Panc1 (cell line): ENCODE measurements at regions not wholly inside any gene's neighbourhood (a gene's known extent, or its start where the extent isn't known, plus 50 kb on each side); places are given as distances from the start of the nearest gene placed in this dataset.

Experiments used
- ATAC-seq: fragments of 200-7000 bp; cut with Tn5 transposase; 2 replicates; pipeline ENCODE4 v1.9.1; 2020; ENCODE audit warnings: mild to moderate bottlenecking, moderate library complexity
- BruUV-seq: library from RNA; stranded (reverse); fragments of 400-500 nt; replicated peaks from 2 replicates; lab custom pipeline; 2021; lab: Mats Ljungman, UMichigan
- CTCF ChIA-PET: fragments of 300-600 bp; sonication (Branson Sonifier 250); formaldehyde crosslinking; loops from one replicate; lab custom pipeline; 2022; ENCODE audit warnings: antibody characterized with exemption; lab: Charles Lee
- POLR2A ChIA-PET: fragments of 300-600 bp; sonication (Branson Sonifier 250); formaldehyde crosslinking; loops from one replicate; lab custom pipeline; 2022; ENCODE audit warnings: antibody characterized with exemption; lab: Charles Lee
- DNase-seq: peaks from one replicate; pipeline ENCODE4 v3.0.0-alpha.2; 2010; ENCODE audit warnings: low read depth, low spot score
- H3K27ac ChIP-seq: 2 replicates; pipeline ENCODE4 v1.5.1; 2011; ENCODE audit warnings: mild to moderate bottlenecking, low read length, inconsistent platforms
- H3K27me3 ChIP-seq: fragments of 200-500 bp; sonication (Bioruptor generic); 2 replicates; pipeline ENCODE4 v1.6.0; 2014; ENCODE audit warnings: low read length, inconsistent platforms; ENCODE audit not compliant: control insufficient read depth, insufficient read depth
- H3K36me3 ChIP-seq: fragments of 200-500 bp; sonication (Bioruptor generic); 2 replicates; pipeline ENCODE4 v1.5.1; 2014; ENCODE audit warnings: inconsistent platforms, mild to moderate bottlenecking, low read length, moderate library complexity; ENCODE audit not compliant: control insufficient read depth, insufficient read depth
- H3K4me1 ChIP-seq: 2 replicates; pipeline ENCODE4 v1.5.1; 2011; ENCODE audit warnings: inconsistent platforms, mild to moderate bottlenecking, low read length, moderate library complexity; ENCODE audit not compliant: control insufficient read depth, insufficient read depth
- H3K4me3 ChIP-seq, 2 experiments: 2 replicates each; pipeline ENCODE4 v1.5.1; 2011 to 2012; ENCODE audit warnings: low read depth in 2 of 2, low read length in 2 of 2, mild to moderate bottlenecking in 2 of 2, inconsistent platforms in 1 of 2, moderate library complexity in 1 of 2
- H3K9me3 ChIP-seq: fragments of 200-500 bp; sonication (Bioruptor generic); 2 replicates; pipeline ENCODE4 v1.5.1; 2014; ENCODE audit warnings: low read depth, mild to moderate bottlenecking, inconsistent platforms, low read length, moderate library complexity; ENCODE audit not compliant: control insufficient read depth, insufficient read depth
- POLR2AphosphoS5 ChIP-seq: IDR thresholded peaks from 2 replicates; pipeline ENCODE4 v1.6.1; 2012; ENCODE audit warnings: mild to moderate bottlenecking, low read depth, low read length, moderate library complexity
- SIN3A ChIP-seq: IDR thresholded peaks from 2 replicates; pipeline ENCODE4 v1.6.1; 2012; ENCODE audit warnings: low read depth, mild to moderate bottlenecking, low read length, moderate library complexity, borderline replicate concordance; ENCODE audit not compliant: insufficient read depth
- TCF7L2 ChIP-seq: IDR thresholded peaks from 2 replicates; pipeline ENCODE4 v1.6.1; 2011; ENCODE audit warnings: mild to moderate bottlenecking, low read depth, low read length, inconsistent platforms
- in situ Hi-C: cut with HindIII; loops from 2 replicates; pipeline ENCODE4 v1.10.0; 2016; ENCODE audit warnings: low sequenced_read_pairs, low pct_unique_long_range_greater_than_20kb
- intact Hi-C: fragments of 100-400 bp; cut with micrococcal nuclease; formaldehyde crosslinking; loops from one replicate; pipeline ENCODE4 v1.10.0; 2022; ENCODE audit not compliant: unreplicated experiment
- TF ChIP-seq, protein P1 (sequence below), 2 experiments: IDR thresholded peaks; 2 replicates each; pipeline ENCODE4 v1.6.1; 2011 to 2012; ENCODE audit warnings: low read depth in 2 of 2, control low read depth in 1 of 2, low read length in 1 of 2, mild to moderate bottlenecking in 1 of 2, moderate library complexity in 1 of 2; ENCODE audit not compliant: insufficient read depth in 1 of 2
- TF ChIP-seq, protein P2 (sequence below): fragments of 450-650 bp; IDR thresholded peaks from 2 replicates; pipeline ENCODE4 v1.5.1; 2017; ENCODE audit warnings: mild to moderate bottlenecking

DNA sequence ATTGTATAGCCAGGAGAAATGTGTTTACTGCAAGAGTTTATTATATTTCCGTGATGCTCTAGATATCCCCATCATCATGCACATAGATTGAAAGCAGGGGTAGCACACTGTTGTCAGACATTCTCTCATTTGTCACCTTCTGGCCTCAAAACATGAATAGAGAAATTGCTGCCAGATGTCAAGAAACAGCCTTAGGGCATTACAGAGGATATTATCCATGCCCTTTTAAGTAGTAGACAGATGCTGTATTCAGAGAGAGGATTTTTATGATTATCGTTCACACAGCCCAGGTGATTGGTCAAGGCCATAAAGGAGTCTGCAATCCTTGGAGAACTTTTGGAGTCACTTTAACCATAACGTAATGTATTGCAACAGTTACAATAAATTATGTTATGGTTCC lies 1961.5 kb upstream of the TENM3 start:
- H3K9me3 ChIP-seq, result no peaks in the 10 kb centered on the region
- intact Hi-C loops, result no loop called here
- DNase-seq (no peak), ATAC-seq (no peak)
- no peak for TF ChIP-seq TCF7L2
- TF ChIP-seq, protein P1, sequence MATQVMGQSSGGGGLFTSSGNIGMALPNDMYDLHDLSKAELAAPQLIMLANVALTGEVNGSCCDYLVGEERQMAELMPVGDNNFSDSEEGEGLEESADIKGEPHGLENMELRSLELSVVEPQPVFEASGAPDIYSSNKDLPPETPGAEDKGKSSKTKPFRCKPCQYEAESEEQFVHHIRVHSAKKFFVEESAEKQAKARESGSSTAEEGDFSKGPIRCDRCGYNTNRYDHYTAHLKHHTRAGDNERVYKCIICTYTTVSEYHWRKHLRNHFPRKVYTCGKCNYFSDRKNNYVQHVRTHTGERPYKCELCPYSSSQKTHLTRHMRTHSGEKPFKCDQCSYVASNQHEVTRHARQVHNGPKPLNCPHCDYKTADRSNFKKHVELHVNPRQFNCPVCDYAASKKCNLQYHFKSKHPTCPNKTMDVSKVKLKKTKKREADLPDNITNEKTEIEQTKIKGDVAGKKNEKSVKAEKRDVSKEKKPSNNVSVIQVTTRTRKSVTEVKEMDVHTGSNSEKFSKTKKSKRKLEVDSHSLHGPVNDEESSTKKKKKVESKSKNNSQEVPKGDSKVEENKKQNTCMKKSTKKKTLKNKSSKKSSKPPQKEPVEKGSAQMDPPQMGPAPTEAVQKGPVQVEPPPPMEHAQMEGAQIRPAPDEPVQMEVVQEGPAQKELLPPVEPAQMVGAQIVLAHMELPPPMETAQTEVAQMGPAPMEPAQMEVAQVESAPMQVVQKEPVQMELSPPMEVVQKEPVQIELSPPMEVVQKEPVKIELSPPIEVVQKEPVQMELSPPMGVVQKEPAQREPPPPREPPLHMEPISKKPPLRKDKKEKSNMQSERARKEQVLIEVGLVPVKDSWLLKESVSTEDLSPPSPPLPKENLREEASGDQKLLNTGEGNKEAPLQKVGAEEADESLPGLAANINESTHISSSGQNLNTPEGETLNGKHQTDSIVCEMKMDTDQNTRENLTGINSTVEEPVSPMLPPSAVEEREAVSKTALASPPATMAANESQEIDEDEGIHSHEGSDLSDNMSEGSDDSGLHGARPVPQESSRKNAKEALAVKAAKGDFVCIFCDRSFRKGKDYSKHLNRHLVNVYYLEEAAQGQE (IDR thresholded peaks at IDR 0.05; ENCODE audit: insufficient read depth in 1 of 2, low read depth in 2 of 2, low read length in 1 of 2), result no peak
- TF ChIP-seq SIN3A, result no peak
- TF ChIP-seq, protein P2, sequence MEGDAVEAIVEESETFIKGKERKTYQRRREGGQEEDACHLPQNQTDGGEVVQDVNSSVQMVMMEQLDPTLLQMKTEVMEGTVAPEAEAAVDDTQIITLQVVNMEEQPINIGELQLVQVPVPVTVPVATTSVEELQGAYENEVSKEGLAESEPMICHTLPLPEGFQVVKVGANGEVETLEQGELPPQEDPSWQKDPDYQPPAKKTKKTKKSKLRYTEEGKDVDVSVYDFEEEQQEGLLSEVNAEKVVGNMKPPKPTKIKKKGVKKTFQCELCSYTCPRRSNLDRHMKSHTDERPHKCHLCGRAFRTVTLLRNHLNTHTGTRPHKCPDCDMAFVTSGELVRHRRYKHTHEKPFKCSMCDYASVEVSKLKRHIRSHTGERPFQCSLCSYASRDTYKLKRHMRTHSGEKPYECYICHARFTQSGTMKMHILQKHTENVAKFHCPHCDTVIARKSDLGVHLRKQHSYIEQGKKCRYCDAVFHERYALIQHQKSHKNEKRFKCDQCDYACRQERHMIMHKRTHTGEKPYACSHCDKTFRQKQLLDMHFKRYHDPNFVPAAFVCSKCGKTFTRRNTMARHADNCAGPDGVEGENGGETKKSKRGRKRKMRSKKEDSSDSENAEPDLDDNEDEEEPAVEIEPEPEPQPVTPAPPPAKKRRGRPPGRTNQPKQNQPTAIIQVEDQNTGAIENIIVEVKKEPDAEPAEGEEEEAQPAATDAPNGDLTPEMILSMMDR, result no peak
- no peak for TF ChIP-seq POLR2AphosphoS5
- no peaks in the 10 kb centered on the region for H3K4me1 ChIP-seq
- H3K27ac ChIP-seq, result no peak overlapping the region
- POLR2A ChIA-PET, result no interaction called here
- CTCF ChIA-PET, result no interaction called here
- H3K27me3 ChIP-seq, result no peaks in the 10 kb centered on the region
- H3K4me3 ChIP-seq, result no peak overlapping the region
- BruUV-seq, result no TSS peak
- in situ Hi-C loops, result no loop called here
- H3K36me3 ChIP-seq, result no peaks in the 10 kb centered on the region

DNA sequence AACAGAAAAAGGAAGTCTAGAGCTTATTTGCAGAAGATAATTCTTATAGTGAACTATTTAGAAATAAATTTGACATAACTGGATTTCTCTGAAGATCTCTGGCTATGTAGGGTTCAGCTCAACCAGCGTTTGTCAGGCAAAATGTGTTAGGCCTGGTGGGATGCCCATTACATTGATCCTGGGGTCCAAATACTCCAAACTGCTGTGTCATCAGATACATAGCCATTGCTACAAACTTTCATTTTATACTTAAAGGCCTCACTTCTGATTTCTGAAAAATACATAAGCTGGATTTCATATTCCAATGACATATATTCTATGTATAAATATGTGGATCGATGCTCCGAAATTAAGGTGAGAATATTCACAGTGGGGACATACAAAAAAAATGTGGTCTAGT lies 1958.9 kb upstream of the TENM3 start:
- BruUV-seq, result no TSS peak
- Histone ChIP-seq H3K27ac (no peak overlapping the region), H3K27me3 (no peaks in the 10 kb centered on the region), H3K4me3 (no peak overlapping the region), H3K9me3 (no peaks in the 10 kb centered on the region), H3K4me1 (no peaks in the 10 kb centered on the region), H3K36me3 (no peaks in the 10 kb centered on the region)
- ChIA-PET CTCF (no interaction called here), POLR2A (no interaction called here)
- intact Hi-C loops (no loop called here), in situ Hi-C loops (no loop called here)
- no peak for DNase-seq
- no peak for ATAC-seq
- TF ChIP-seq POLR2AphosphoS5, result no peak
- TF ChIP-seq, protein P2, result no peak
- no peak for TF ChIP-seq SIN3A
- TF ChIP-seq TCF7L2, result no peak
- TF ChIP-seq, protein P1 (IDR thresholded peaks at IDR 0.05; ENCODE audit: insufficient read depth in 1 of 2, low read depth in 2 of 2, low read length in 1 of 2), result no peak
